Superior temporal gyrus (tissue), 1 donor: ENCODE measurements at regions not wholly inside any gene's neighbourhood (a gene's known extent, or its start where the extent isn't known, plus 50 kb on each side); places are given as distances from the start of the nearest gene placed in this dataset.
A peak's percentile ranks its signal among the peaks of the same experiment; 100 is the strongest.

Experiments
- DNase-seq: peaks from one replicate; pipeline ENCODE4 v3.0.0-alpha.2; 2016; ENCODE audit errors: extremely low spot score

GRCh38 chr12:130216031-130216430, 53.8 kb downstream of the FZD10 start:
- DNase-seq = no peak

- no peak for DNase-seq
Measured at GRCh38 chr12:130218682-130219081, 56.4 kb downstream of the FZD10 start.

DNA sequence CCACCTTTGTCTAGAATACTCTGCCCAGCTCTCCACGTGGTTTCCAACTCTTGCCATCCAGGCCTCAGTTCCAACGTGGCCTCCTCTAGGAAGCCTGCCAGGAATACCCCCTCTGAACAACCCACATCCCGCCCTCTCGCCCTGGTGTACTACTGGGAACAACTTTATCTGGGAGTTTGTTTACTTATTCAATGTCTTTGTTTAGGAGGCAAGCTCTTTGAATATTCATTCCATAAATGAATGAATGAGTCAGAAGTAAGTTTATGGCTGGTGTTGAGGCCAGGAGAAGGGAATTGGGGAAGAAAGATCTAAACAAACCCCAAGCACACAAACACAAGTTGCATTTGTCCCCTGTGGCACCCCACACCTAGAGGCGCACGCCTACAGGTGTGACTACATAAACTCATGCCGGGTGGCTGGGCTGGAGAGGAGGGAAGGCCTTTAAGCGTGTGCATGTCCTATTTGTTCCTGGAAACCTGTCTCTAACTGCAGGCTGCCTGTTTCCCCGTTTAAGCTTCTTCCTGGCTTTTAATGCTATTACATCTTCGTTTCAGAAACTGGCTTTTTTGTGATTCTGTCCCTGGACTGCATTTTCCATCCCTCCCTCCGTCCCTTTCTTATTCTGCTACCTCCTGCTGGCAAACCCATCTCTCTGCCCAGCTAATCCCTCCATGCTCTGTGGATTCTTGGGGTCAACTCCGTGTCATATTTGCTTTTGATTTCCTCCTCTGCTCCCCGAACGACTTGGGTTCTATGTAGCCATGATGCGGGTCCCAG, 57.9 kb downstream of the FZD10 start:
- DNase-seq = no peak

- DNase-seq = no peak
Measured at GRCh38 chr12:130220706-130221100, 58.4 kb downstream of the FZD10 start.

- no peak for DNase-seq
Measured at GRCh38 chr12:130222519-130223218, 60.4 kb downstream of the FZD10 start.

DNA sequence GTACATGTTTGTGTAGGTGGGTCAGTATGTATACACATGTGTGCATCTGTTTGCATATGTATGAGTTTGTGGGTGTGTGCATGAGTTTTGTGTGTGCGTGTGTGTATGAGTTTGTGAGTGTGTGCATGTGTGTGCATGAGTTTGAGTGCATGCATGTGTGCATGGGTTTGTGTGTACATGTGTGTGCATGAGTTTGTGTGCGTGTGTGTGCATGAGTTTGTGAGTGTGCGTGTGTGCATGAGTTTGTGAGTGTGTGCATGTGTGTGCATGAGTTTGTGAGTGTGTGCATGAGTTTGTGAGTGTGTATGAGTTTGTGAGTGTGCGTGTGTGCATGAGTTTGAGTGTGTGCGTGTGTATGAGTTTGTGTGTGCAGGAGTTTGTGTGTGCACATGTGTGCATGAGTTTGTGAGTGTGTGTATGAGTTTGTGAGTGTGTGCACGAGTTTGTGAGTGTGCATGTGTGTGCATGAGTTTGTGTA, 61.5 kb downstream of the FZD10 start:
- DNase-seq = no peak

DNA sequence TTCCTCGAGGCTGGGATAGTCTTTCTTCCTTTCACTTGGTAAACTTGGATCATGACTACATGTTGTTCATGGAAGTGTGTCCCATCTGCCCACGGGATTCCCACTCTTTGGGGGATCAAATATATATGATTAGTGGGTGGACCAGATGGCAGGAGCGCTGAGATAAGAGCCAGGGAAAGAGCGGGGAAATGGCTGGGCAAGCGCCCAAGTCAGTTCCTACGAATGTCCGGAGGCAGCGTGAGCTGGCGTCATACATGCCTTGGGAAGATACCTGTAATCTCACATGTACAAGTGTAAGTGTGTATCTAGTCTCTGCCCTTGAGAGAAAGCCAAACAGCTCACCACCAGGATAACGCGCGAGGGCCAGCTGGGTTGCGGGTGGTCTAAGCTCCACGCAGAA, 62.3 kb downstream of the FZD10 start:
- peak; percentile 16 for DNase-seq

- no peak for DNase-seq
Measured at GRCh38 chr12:130225347-130225746, 63.1 kb downstream of the FZD10 start.

GRCh38 chr12:130226126-130226525, 63.9 kb downstream of the FZD10 start:
- DNase-seq = no peak

- no peak for DNase-seq
Measured at GRCh38 chr12:130226771-130227170, 64.5 kb downstream of the FZD10 start.

GRCh38 chr12:130227641-130228040, 65.4 kb downstream of the FZD10 start:
- no peak for DNase-seq

DNA sequence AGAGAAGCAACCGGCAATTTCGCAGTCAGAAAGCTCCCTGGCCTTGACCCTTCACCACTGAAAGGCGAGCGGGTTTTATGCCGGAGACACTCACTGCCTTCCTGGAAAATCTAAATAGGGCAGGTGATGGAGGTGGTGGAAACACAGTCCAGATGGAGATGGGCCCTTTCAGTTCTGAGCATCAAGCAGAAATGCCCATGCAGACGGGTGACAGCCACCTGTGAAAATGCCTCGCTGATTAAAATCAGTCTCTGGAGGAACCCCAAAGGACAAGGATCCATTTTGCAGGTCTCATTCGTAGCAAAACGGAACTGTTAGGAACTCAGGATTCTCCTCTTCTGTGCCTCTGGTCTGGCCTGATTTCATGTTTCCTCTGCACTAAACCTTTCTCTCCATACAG, 74.2 kb downstream of the FZD10 start:
- DNase-seq = no peak

DNA sequence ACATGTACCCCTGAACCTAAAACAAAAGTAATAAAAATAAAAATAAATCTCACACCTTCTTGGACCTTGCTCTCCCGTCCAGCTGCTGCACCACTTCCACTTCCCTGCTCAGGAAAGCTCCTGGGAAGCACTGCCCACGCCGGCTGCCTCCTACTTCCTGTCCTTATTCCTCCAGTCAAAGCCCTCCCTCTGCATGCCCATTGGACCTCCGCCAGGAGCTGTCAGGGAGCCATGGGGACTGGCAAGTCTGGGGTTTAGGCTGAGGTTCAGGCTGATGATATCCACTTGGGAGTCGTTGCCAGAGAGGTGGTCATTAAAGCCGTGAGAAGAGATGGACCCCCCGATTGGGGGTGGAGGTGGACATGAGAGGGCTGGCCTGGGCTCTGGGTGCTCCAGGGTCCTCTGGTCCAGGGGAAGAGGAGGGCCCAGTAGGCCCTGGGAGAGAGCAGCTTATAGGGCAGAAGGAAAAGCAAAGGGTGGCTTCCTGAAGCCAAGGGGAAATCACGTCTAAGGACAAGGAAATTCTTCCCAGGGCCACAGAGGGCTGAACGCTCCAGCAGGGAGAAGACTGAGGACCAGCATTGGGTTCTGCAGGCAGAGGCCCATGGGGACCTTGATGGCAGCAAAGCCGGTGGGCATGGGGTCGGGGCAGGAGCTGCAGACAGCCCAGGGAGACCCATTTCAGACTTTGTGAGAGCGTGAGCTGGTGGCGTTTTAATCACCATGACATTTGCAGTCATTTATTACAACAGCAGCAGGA, 78.7 kb downstream of the FZD10 start:
- DNase-seq = no peak

DNA sequence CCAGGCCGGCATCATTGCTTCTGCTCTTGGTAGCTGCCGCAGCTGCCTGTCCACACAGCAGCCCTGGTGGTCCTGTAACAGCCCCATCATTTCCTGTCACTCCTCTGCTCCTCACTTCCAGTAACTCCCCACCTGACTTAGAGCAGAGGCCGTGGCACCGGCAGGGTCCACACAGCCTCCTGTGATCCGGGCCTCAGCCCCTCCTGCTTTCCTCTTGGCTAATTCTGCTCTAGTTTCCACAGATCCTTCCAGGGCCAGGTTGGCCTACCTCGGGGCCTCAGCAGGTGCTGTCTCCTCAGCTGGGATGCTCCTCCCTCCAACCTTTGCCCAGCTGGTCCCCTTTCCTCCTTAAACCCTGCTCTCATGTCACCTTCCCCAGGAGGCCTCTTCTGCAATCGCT, 80.2 kb downstream of the FZD10 start:
- no peak for DNase-seq

DNA sequence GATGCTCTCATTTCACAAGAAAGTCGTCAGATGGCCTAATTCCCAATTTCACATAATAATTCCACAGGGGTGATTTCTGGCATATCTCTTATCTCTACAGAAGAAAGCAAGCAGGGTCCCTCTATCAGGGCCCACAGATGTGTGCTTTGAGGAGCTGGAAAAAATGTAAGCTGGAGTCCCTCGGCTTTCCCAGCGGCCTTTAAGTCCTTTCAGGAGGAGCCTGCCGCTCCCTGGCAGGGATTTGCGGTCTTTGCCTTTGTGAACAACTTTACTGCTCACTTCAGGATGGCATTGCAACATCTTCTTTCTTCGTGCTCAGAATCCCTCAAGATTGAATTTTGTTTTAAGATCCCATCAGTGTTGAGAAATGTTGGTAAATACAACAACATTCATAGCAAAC, 83.0 kb downstream of the FZD10 start:
- DNase-seq = no peak

- DNase-seq = no peak
Measured at GRCh38 chr12:130246560-130246959, 84.3 kb downstream of the FZD10 start.

DNA sequence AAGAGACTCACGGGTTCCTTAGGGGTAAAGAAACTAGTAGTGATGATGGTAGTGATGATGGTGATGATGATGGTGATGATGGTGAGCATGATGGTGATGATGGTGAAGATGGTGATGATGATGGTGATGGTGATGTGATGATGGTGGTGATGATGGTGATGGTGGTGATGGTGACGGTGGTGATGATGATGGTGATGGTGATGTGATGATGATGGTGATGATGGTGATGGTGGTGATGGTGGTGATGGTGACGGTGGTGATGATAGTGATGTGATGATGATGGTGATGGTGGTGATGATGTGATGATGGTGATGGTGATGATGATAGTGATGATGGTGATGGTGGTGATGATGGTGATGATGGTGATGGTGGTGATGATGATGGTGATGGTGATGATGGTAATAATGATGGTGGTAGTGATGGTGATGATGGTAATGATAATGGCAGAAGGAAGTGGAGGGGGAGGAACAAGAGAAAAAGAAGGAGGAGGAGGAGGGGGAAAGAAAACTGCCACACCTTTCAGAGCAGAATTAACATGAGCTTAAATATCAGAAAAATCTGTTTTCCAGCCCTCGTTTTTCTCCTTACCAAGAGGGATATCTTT, 85.5 kb downstream of the FZD10 start:
- DNase-seq = no peak

DNA sequence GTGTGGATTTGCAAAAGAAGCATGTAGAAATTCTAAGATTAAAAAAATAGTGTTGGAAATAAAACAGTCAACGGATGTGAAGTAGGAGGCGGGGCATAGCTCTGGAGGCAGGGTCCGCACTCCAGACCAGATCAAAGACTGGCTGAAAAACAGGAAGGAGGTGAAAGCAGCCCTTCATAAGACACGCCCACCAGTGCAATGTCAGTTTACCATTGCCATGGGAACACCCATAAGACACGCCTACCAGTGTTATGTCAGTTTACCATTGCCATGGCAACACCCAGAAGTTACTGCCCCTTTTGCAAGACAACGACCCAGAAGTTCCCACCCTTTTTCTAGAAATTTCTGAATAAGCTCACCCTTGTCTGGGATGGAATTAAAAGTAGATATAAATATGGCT, 87.1 kb downstream of the FZD10 start:
- DNase-seq = no peak

DNA sequence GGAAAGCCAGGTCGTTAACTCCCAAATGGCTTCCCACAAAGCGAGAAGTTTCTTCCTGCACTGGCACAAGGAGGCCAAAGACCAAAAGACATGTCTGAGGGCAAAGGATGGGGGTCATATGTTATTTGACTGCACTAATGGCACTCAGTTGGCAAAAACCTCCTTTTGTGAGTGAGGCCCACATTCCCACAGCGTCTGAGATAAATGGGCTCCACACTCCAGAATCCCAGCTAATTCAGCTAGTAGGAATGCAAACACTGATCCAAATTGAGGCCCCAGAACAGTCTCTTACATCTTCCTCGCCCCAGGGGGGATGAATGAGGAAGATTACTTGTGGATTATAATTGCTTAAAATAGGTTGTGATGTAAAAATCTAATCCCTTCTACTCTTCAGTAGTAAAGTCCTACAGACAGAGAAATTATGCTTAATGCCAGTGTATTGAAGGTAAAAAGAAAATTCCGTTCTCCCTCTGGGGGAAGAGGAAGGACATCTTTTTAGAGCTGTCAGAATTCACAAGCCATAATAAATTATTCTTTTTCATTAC, 86.4 kb upstream of the PIWIL1 start:
- DNase-seq = no peak

GRCh38 chr12:130253866-130254265, 83.8 kb upstream of the PIWIL1 start:
- DNase-seq = no peak

DNA sequence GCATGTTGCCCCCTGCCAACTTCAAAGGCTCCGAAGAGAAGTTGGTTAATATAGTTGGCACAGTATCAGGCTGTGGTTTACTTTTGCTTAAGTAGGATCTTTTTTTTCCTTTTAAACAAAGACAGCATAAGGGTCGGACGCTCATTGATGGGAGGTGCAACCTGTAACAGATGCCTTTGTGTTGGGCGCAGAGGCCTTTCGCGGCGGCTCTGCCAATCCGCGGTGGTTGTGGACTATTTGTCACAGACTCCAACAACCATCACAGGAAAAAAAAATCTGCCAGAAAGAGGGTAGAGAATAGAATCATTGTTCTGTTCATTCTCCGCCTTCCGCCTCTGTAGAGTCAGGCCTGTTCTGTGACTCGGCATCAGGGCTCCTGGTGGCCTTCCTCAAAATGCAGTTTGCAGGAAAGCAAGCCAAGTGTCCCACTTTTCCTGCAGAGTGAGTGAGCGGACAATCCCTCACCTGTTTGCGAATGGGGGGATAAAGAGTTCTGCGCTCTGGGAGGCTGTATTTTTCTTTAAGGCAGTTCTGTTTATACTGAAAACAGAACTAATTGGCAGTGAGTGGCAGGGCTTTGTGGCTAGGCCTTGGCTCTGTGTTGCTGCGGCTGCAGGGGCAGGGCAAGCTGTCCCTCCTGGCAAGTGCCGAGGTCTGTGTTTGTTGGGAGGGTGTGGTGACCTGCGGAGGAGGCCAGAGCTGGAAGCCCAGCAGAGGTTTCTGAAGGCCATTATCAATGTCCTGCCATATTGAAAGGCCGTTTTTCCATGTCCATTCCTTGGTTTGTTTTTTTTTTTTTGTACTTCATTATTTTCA, 83.0 kb upstream of the PIWIL1 start:
- peak; percentile 93 for DNase-seq
